ENCODE measurements at regions not wholly inside any gene's neighbourhood (a gene's known extent, or its start where the extent isn't known, plus 50 kb on each side); places are given as distances from the start of the nearest gene placed in this dataset.

GRCh38 chr4:137661693-137662092 lies 129.4 kb upstream of the PCDH18 start:
- TF ChIP-seq CTCF (conservative IDR thresholded peaks at IDR 0.05; ENCODE audit: low read depth in 2 of 2): no peak
- no peak for TF ChIP-seq EZH2 (IDR thresholded peaks at IDR 0.05; ENCODE audit: low read depth, unreplicated experiment)
- TF ChIP-seq POLR2AphosphoS5 (IDR thresholded peaks at IDR 0.05; ENCODE audit: low read depth): no peak
- TF ChIP-seq JUNB (IDR thresholded peaks at IDR 0.05; ENCODE audit: unreplicated experiment): no peak
